Testis (tissue), 2 donors: ENCODE measurements at regions not wholly inside any gene's neighbourhood (a gene's known extent, or its start where the extent isn't known, plus 50 kb on each side); places are given as distances from the start of the nearest gene placed in this dataset.

ENCODE experiments used
- DNase-seq: peaks from one replicate; pipeline ENCODE4 v3.0.0-alpha.2; 2019
- H3K27ac ChIP-seq, 2 donors: fragments of 200-600 bp; sonication (generic); one replicate each; pipeline ENCODE4 v1.5.1; 2019
- H3K27me3 ChIP-seq: fragments of 200-600 bp; sonication (generic); one replicate; pipeline ENCODE4 v1.5.1; 2019
- H3K36me3 ChIP-seq: fragments of 200-600 bp; sonication (generic); one replicate; pipeline ENCODE4 v1.5.1; 2017; ENCODE audit warnings: low read depth; ENCODE audit errors: missing control alignments
- H3K4me1 ChIP-seq: fragments of 200-600 bp; sonication (generic); one replicate; pipeline ENCODE4 v1.5.1; 2019
- H3K4me3 ChIP-seq, 2 donors: fragments of 200-600 bp; sonication (generic); one replicate each; pipeline ENCODE4 v1.5.1; 2017 to 2019
- H3K9me3 ChIP-seq: fragments of 200-600 bp; sonication (generic); one replicate; pipeline ENCODE4 v1.5.1; 2017
- CTCF ChIP-seq, 3 experiments: fragments of 450-650 bp in 2 of 3; fragments of 200-600 bp in 1 of 3; sonication (generic) in 1 of 3; IDR thresholded peaks; one replicate each; pipeline ENCODE4 v1.5.1; 2016 to 2019; ENCODE audit warnings: antibody characterized with exemption in 3 of 3, mild to moderate bottlenecking in 2 of 3, moderate library complexity in 1 of 3
- POLR2A ChIP-seq: fragments of 450-650 bp; IDR thresholded peaks from one replicate; pipeline ENCODE4 v1.6.1; 2017; ENCODE audit warnings: antibody characterized with exemption, mild to moderate bottlenecking, moderate library complexity
- WGBS, 2 donors: methylation state at CpG; one replicate each; pipeline ENCODE4 v1.1.5; 2018; 5-methylcytosine and 5-hydroxymethylcytosine counted together
- intact Hi-C: fragments of 100-400 bp; cut with DNase I; formaldehyde crosslinking; loops from one replicate; pipeline ENCODE4 v1.15.1; 2023; ENCODE audit warnings: low total_unique reads

- Histone ChIP-seq H3K27me3 (no peaks in the 10 kb centered on the region), H3K36me3 (no peaks in the 10 kb centered on the region), H3K4me3 (no peak overlapping the region), H3K9me3 (no peaks in the 10 kb centered on the region), H3K27ac (no peak overlapping the region), H3K4me1 (no peaks in the 10 kb centered on the region)
- 95 to 100% methylated on average over 1 of the region's 1 CpG for WGBS, 2 donors
- no peak for DNase-seq
- intact Hi-C loops = no loop called here
- TF ChIP-seq CTCF (IDR thresholded peaks at IDR 0.05) (no peak), POLR2A (no peak)
These were observed 54.5 kb upstream of the FAM78B start for GRCh38 chr1:166221316-166221715.

DNA sequence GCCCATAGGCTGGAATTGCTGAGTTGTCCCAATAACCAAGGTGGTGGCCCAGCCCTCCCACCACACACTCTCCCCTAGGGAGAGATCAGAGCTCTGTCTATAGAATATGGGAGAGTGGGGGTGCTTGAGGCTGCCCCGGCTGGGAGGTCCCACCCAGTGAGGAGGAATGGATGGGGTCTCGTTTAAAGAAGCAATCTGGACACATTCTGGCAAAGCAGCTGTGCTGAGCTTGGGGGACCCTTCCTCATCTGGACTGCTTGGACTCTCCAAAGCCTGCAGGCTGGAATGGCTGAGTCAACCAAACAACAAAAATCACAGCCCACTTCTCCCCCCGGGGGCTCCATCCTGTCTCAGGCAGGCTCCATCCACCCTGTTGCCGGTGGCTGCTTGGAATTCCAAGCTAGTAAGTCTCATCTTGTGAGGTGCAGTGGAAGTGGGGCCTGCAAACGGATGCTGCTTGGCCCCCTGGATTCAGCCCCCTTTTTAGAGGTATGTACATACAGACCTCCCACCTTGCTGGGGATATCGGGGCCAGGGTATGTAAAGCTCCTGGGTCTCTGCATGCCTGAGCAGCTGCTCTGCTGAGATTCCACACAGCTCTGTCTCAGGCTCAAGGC lies 67.1 kb upstream of the FAM78B start:
- Histone ChIP-seq H3K36me3 (no peaks in the 10 kb centered on the region), H3K4me3 (no peak overlapping the region), H3K4me1 (no peaks in the 10 kb centered on the region), H3K9me3 (no peaks in the 10 kb centered on the region), H3K27ac (no peak overlapping the region), H3K27me3 (no peaks in the 10 kb centered on the region)
- DNase-seq = no peak
- intact Hi-C loops = no loop called here
- no peak for TF ChIP-seq POLR2A
- no peak for TF ChIP-seq CTCF (IDR thresholded peaks at IDR 0.05)
- WGBS, 2 donors = 82 to 95% methylated on average over 4 to 6 of the region's 6 CpGs

- H3K4me3 ChIP-seq = no peak overlapping the region
- H3K27ac ChIP-seq = no peak overlapping the region
- no peaks in the 10 kb centered on the region for H3K36me3 ChIP-seq
- WGBS, 2 donors = 86 to 88% methylated on average over 2 of the region's 2 CpGs
- no peaks in the 10 kb centered on the region for H3K4me1 ChIP-seq
- DNase-seq = no peak
- TF ChIP-seq POLR2A = no peak
- TF ChIP-seq CTCF (IDR thresholded peaks at IDR 0.05) = no peak
- intact Hi-C loops = no loop called here
- H3K27me3 ChIP-seq = no peaks in the 10 kb centered on the region
- H3K9me3 ChIP-seq = no peaks in the 10 kb centered on the region
These were observed 68.9 kb upstream of the FAM78B start for GRCh38 chr1:166235728-166236127.

- intact Hi-C loops = no loop called here
- Histone ChIP-seq H3K27me3 (no peaks in the 10 kb centered on the region), H3K27ac (no peak overlapping the region), H3K9me3 (no peaks in the 10 kb centered on the region), H3K36me3 (no peaks in the 10 kb centered on the region), H3K4me3 (no peak overlapping the region), H3K4me1 (no peaks in the 10 kb centered on the region)
- no peak for TF ChIP-seq CTCF (IDR thresholded peaks at IDR 0.05)
- TF ChIP-seq POLR2A = no peak
- DNase-seq = no peak
- 70 to 88% methylated on average over 1 of the region's 1 CpG for WGBS, 2 donors
These were observed 70.9 kb upstream of the FAM78B start for GRCh38 chr1:166237675-166238074.

DNA sequence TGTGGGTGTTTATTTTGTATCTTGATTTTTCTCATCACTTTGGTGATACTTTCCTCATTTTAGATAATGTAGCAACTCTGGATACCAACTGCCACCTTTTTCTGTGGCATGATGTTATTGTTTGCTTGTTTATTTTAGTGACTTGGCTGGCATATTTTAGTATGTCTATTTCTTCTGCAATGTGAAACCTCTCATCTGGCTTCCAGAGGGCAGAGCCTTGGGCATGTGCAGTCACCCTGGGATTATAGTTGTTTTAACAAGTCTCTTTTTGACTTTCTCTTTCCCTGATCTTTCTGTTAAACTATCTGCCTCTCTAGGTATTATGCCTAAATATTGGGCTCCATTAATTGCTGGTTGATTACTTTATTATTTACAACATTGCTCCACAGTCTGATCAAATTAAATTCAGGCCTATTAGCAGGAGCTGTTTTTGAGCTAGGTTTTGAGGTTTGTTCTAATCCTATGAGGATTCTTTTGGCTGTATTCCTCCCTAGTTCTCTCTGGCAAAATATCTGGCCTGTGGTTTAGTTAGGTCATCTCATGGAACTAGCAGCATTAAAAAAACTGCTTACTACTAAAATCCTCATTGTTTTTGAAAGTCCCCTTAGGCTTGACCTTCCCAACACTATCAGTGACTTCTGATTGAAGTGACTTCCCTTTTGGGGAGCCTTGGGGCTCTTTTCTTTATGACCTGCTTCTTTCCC lies 86.4 kb upstream of the FAM78B start:
- DNase-seq = no peak
- intact Hi-C loops = no loop called here
- Histone ChIP-seq H3K36me3 (no peaks in the 10 kb centered on the region), H3K27me3 (no peaks in the 10 kb centered on the region), H3K27ac (no peak overlapping the region), H3K9me3 (no peaks in the 10 kb centered on the region), H3K4me3 (no peak overlapping the region), H3K4me1 (no peaks in the 10 kb centered on the region)
- no peak for TF ChIP-seq POLR2A
- TF ChIP-seq CTCF (IDR thresholded peaks at IDR 0.05) = no peak
